GM10266 (cell line): ENCODE measurements at regions not wholly inside any gene's neighbourhood (a gene's known extent, or its start where the extent isn't known, plus 50 kb on each side); places are given as distances from the start of the nearest gene placed in this dataset.

Experiments
- DNase-seq: peaks from one replicate; pipeline ENCODE4 v3.0.0; 2012; ENCODE audit errors: extremely low spot score
- CTCF ChIP-seq: IDR thresholded peaks from 2 replicates; pipeline ENCODE4 v1.5.1; 2012; ENCODE audit warnings: mild to moderate bottlenecking, low read depth; ENCODE audit not compliant: control insufficient read depth, insufficient read depth; ENCODE audit errors: missing control alignments

DNA sequence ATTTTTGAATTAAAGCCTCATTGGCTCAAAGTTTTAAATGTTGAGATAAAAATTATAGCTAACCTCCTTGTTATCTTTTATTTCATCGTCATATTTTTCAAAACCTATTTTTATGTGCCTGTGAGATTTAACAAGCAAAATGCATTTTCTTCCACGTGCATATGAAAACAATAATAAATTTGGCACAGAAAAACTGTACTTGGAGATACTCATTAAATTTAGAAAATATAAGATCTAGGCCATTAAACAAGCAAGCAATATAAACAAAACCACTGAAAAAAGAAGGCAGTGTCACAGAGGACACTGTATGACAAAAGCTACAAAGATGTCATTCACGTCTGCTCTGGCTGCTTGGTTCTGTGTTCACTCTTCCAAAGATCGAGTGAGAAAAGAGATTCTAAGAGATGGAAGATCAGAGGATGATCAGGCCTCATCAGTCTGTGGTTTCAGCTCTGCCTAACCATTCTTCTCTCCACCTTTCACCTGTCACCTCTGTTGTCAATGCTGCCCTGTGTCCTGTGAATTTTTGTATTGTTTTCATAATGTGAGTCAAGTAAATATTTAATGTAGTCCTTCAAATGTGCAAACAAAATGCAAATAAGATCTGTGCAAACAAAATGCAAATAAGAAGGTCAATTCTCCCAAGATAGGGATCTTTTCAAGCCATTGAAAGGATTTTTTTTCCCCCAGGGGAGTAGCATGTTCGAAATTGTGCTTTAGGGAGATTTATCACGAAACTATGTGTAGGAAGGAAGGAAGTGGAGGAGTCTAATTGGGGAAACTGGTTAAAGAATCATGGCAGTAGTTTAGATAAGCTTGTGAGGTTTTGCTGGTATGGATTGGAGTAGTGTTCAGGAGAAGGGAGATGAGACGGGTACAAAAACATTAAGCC, 138.7 kb upstream of the RBMS1 start:
- no peak for TF ChIP-seq CTCF
- DNase-seq: no peak

DNA sequence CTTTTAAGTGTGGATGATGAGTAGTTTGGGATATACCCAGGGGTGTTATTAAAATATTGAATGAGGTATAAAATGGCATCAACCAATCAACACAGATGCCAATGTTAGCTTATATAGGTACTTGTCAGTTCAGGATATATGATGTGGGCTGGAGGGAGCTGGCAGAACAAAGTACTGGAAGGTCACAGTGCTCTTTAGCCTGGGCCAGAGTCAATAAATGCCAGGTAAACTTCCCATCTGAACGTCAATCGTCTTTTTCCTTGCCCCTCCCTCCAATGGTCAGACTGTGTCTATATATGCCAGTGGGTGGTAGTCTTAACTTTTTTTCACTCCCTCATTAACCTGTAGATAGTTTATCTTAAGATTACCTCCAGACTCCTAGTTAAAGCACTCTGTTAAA, 140.8 kb upstream of the RBMS1 start:
- DNase-seq: no peak
- TF ChIP-seq CTCF: no peak

DNA sequence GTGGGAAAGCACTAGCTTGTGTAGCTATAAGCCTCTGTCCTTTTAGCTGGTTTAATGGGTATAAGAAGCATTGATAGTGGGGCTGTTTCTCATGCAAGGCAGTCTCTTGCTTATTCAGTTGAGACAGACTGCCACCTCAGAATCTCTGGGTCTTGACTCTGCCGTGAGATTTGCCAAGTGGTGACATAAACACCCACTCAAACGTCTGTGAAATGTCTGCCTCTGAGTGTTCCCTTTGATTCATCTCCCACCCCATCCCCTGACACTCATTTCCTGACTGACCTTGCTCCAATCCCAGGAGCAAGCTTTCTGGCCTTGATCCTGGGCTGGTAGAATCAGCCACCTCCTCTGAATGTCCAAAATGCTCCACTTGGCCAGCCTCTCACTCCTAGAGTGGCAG, 141.9 kb upstream of the RBMS1 start:
- DNase-seq: no peak
- TF ChIP-seq CTCF: no peak

GRCh38 chr2:160639472-160639871, 145.9 kb upstream of the RBMS1 start:
- no peak for DNase-seq
- TF ChIP-seq CTCF: no peak

DNA sequence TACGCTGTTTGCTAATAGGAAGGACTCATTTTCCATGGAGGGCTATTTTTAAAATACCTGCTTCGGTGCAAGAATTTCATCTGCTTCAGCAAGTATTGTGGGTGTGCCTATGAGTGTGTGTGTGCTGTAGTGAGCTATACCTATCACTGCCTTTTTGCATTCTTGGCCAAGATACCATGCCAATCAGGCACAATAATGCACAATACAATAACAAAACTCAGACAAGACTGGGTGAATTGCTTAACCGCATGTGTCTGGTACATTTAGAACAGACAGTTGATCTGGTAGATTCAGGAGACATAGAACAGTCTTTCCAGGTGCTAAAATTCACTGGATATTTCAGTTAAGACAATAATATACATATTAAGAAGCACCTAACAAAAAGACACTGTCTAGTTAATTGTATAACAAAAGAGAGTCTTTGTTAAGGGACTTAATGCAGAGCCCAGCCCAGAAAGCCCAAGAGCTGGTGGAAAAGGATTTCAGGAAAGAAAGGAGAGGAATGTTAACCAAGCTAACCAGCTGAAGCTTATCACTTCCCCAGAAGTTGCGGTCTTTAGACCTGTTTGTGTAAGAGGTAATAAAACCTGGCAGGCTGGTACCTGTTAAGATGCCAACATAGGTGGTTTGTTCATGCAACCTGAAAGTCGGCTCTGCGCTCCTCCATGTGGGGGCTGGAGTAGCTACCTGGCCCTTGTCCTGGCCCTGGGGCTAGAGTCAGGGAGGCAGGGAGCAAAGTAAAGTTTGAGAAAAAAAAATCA, 153.3 kb upstream of the RBMS1 start:
- TF ChIP-seq CTCF: no peak
- DNase-seq: no peak

DNA sequence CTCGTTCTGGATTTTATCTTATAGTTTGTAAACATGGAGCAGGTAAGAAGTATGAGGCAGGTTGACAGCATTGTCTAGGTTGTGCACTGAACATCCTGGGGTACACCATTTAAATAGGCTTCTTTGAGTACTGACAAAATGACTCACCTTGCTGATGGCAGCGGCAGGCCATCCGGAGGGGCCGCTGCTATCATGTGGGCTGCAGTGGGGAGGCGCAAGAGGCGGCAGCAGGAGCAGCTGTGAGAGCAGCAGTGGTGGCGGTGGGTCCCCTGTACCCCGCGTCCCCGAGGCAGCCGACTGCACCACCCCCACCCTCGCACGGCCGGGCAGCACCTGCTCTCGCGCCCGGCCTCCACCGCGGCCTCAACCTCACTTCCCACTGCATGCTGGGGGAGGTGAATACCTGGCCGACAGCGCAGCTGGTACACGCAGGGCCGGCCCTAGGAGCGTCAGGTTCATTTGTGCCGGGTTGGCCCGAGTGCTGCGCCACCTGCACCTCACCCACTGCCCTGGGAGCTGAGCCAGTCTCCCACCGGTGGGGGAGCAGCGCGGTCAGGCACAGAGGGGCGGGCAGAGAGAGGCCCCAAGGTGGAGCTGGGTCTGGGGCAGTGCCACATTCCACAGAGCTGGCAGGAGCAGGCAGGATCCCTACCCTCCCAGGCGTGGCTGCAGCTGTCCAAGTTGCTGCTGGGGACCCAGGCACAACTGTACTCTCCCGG, 154.5 kb upstream of the RBMS1 start:
- no peak for TF ChIP-seq CTCF
- DNase-seq: no peak

- no peak for DNase-seq
- TF ChIP-seq CTCF: no peak
These were observed 156.1 kb upstream of the RBMS1 start for GRCh38 chr2:160649698-160650097.
